K562 (cell line): ENCODE measurements at regions not wholly inside any gene's neighbourhood (a gene's known extent, or its start where the extent isn't known, plus 50 kb on each side); places are given as distances from the start of the nearest gene placed in this dataset.

ENCODE experiments used
- BRD9 ChIP-seq: fragments of 450-650 bp; IDR thresholded peaks from 2 replicates; pipeline ENCODE4 v1.6.1; 2018; ENCODE audit warnings: low read depth; ENCODE audit not compliant: partially characterized antibody
- EGR1 ChIP-seq: fragments of 450-650 bp; conservative IDR thresholded peaks from 2 replicates; pipeline ENCODE4 v1.6.1; 2017; ENCODE audit warnings: mild to moderate bottlenecking
- EP400 ChIP-seq: fragments of 450-650 bp; IDR thresholded peaks from 2 replicates; pipeline ENCODE4 v1.6.1; 2017; ENCODE audit warnings: antibody characterized with exemption, mild to moderate bottlenecking, moderate library complexity
- ESRRA ChIP-seq: fragments of 450-650 bp; IDR thresholded peaks from 2 replicates; pipeline ENCODE4 v1.6.1; 2014; ENCODE audit warnings: low read depth, mild to moderate bottlenecking, moderate library complexity, borderline replicate concordance
- ETS2 ChIP-seq: IDR thresholded peaks from 2 replicates; pipeline ENCODE4 v1.6.1; 2016; ENCODE audit warnings: borderline replicate concordance, missing genetic modification characterization, mild to moderate bottlenecking, moderate library complexity, missing compliant biosample characterization; ENCODE audit not compliant: poor library complexity, severe bottlenecking
- LARP7 ChIP-seq: fragments of 450-650 bp; IDR thresholded peaks from 2 replicates; pipeline ENCODE4 v1.6.1; 2016
- MEIS2 ChIP-seq: fragments of 450-650 bp; IDR thresholded peaks from 2 replicates; pipeline ENCODE4 v1.6.1; 2014; ENCODE audit warnings: mild to moderate bottlenecking; ENCODE audit not compliant: partially characterized antibody
- MTA3 ChIP-seq: fragments of 450-650 bp; formaldehyde crosslinking; IDR thresholded peaks from 2 replicates; pipeline ENCODE4 v1.6.1; 2017; ENCODE audit warnings: mild to moderate bottlenecking, borderline replicate concordance
- NR2C1 ChIP-seq, 2 experiments: fragments of 450-650 bp; IDR thresholded peaks; 2 replicates each; pipeline ENCODE4 v1.6.1; 2017; ENCODE audit warnings: mild to moderate bottlenecking in 2 of 2, antibody characterized with exemption in 1 of 2, inconsistent platforms in 1 of 2, missing compliant biosample characterization in 1 of 2, missing genetic modification characterization in 1 of 2
- PHB ChIP-seq: fragments of 250-450 bp; sonication (Bioruptor Pico); IDR thresholded peaks from 2 replicates; pipeline ENCODE4 v1.5.0; 2021
- STAT5A ChIP-seq: IDR thresholded peaks from 2 replicates; pipeline ENCODE4 v1.6.1; 2012; ENCODE audit warnings: low read length, inconsistent platforms, borderline replicate concordance
- TBL1XR1 ChIP-seq, 2 experiments: IDR thresholded peaks; 2 replicates each; pipeline ENCODE4 v1.6.1; 2012; ENCODE audit warnings: improper control_type of control experiment in 2 of 2, low read length in 2 of 2, mild to moderate bottlenecking in 1 of 2
- U2AF2 ChIP-seq: fragments of 200-400 bp; formaldehyde crosslinking; optimal IDR thresholded peaks from 2 replicates; pipeline ENCODE3; 2017; ENCODE audit warnings: low read depth, mild to moderate bottlenecking, low read length
- ZNF764 ChIP-seq: fragments of 250-450 bp; sonication (Bioruptor Pico); IDR thresholded peaks from 2 replicates; pipeline ENCODE4 v1.4.0; 2020; ENCODE audit warnings: low read depth, mild to moderate bottlenecking, moderate library complexity
- TF ChIP-seq, protein P1 (sequence below): sonication (generic); formaldehyde crosslinking; IDR thresholded peaks from 2 replicates; pipeline ENCODE4 v1.8.0; 2022; ENCODE audit warnings: mild to moderate bottlenecking, missing genetic modification reagents
- TF ChIP-seq, protein P2 (sequence below): sonication (generic); formaldehyde crosslinking; IDR thresholded peaks from 2 replicates; pipeline ENCODE4 v1.8.0; 2023; ENCODE audit warnings: mild to moderate bottlenecking, missing genetic modification reagents
- TF ChIP-seq, protein P3 (sequence below): fragments of 200-800 bp; sonication (Bioruptor generic); IDR thresholded peaks from 2 replicates; pipeline ENCODE4 v1.6.1; 2017; ENCODE audit warnings: missing genetic modification characterization, missing compliant biosample characterization
- TF ChIP-seq, protein P4 (sequence below): fragments of 450-650 bp; formaldehyde crosslinking; IDR thresholded peaks from 2 replicates; pipeline ENCODE4 v1.4.0; 2022; ENCODE audit warnings: missing genetic modification characterization

DNA sequence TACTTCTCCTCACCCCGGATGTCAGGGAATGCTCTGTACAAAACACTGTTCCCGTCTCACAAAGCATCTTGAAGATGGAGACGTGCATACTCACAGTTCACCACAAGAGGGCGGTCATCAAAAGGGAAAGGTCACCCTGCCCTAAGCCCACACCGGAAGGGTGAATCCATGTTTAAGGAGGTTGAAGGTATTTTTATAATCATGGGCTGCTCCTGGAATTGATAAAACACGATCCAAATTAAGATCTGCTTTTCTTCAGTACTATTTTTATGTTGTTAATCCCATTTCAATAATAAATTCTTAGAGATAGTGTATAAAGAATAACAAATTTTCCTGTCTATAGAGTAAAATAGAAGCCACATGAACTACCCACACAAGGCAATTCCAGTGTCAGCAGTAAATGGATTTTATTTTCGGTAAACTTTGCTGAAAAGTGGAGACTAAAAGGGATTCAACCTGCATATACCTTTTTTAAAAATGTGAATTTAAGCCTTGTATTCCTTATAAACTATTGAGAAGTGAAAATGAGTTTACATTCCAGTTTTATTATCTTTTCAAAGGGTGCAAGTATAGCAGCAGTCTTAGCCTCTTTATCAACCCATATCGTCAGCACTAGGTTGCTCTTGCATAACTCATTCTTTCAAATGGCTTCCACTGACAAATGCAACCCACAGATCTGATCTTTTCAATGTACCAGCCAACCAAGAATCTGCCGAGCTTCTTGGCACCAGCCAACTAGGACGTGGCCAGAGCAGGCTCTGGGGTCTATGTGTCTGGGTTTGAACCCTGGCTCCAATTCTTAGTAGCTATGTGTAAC lies 79.7 kb upstream of the MBOAT1 start (continued):
- no peak for TF ChIP-seq U2AF2
- TF ChIP-seq TBL1XR1 (IDR thresholded peaks at IDR 0.05; ENCODE audit: low read length in 2 of 2): no peak
- TF ChIP-seq, protein P1, sequence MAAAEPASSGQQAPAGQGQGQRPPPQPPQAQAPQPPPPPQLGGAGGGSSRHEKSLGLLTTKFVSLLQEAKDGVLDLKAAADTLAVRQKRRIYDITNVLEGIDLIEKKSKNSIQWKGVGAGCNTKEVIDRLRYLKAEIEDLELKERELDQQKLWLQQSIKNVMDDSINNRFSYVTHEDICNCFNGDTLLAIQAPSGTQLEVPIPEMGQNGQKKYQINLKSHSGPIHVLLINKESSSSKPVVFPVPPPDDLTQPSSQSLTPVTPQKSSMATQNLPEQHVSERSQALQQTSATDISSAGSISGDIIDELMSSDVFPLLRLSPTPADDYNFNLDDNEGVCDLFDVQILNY (CRISPR knock-in tag): no peak
- no peak for TF ChIP-seq ZNF764 (CRISPR knock-in tag)
- no peak for TF ChIP-seq LARP7
- TF ChIP-seq ESRRA: peak; percentile 76; the same call in 1 of the 2 replicates
- TF ChIP-seq EGR1: no peak
- TF ChIP-seq BRD9: peak; percentile 88
- peak; percentile 73; the same call in 1 of the 2 replicates for TF ChIP-seq NR2C1 (IDR thresholded peaks at IDR 0.05)
- TF ChIP-seq NR2C1 (tag; IDR thresholded peaks at IDR 0.05): peak; percentile 67
- no peak for TF ChIP-seq MTA3
- TF ChIP-seq PHB (CRISPR knock-in tag): no peak
- no peak for TF ChIP-seq STAT5A
- TF ChIP-seq EP400: peak; percentile 50; the same call in 1 of the 2 replicates
- TF ChIP-seq, protein P2, sequence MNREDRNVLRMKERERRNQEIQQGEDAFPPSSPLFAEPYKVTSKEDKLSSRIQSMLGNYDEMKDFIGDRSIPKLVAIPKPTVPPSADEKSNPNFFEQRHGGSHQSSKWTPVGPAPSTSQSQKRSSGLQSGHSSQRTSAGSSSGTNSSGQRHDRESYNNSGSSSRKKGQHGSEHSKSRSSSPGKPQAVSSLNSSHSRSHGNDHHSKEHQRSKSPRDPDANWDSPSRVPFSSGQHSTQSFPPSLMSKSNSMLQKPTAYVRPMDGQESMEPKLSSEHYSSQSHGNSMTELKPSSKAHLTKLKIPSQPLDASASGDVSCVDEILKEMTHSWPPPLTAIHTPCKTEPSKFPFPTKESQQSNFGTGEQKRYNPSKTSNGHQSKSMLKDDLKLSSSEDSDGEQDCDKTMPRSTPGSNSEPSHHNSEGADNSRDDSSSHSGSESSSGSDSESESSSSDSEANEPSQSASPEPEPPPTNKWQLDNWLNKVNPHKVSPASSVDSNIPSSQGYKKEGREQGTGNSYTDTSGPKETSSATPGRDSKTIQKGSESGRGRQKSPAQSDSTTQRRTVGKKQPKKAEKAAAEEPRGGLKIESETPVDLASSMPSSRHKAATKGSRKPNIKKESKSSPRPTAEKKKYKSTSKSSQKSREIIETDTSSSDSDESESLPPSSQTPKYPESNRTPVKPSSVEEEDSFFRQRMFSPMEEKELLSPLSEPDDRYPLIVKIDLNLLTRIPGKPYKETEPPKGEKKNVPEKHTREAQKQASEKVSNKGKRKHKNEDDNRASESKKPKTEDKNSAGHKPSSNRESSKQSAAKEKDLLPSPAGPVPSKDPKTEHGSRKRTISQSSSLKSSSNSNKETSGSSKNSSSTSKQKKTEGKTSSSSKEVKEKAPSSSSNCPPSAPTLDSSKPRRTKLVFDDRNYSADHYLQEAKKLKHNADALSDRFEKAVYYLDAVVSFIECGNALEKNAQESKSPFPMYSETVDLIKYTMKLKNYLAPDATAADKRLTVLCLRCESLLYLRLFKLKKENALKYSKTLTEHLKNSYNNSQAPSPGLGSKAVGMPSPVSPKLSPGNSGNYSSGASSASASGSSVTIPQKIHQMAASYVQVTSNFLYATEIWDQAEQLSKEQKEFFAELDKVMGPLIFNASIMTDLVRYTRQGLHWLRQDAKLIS (CRISPR knock-in tag): no peak
- TF ChIP-seq MEIS2: no peak
- no peak for TF ChIP-seq ETS2
- TF ChIP-seq, protein P3, sequence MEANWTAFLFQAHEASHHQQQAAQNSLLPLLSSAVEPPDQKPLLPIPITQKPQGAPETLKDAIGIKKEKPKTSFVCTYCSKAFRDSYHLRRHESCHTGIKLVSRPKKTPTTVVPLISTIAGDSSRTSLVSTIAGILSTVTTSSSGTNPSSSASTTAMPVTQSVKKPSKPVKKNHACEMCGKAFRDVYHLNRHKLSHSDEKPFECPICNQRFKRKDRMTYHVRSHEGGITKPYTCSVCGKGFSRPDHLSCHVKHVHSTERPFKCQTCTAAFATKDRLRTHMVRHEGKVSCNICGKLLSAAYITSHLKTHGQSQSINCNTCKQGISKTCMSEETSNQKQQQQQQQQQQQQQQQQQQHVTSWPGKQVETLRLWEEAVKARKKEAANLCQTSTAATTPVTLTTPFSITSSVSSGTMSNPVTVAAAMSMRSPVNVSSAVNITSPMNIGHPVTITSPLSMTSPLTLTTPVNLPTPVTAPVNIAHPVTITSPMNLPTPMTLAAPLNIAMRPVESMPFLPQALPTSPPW (CRISPR knock-in tag): peak; percentile 53; the same call in 1 of the 2 replicates
- TF ChIP-seq, protein P4, sequence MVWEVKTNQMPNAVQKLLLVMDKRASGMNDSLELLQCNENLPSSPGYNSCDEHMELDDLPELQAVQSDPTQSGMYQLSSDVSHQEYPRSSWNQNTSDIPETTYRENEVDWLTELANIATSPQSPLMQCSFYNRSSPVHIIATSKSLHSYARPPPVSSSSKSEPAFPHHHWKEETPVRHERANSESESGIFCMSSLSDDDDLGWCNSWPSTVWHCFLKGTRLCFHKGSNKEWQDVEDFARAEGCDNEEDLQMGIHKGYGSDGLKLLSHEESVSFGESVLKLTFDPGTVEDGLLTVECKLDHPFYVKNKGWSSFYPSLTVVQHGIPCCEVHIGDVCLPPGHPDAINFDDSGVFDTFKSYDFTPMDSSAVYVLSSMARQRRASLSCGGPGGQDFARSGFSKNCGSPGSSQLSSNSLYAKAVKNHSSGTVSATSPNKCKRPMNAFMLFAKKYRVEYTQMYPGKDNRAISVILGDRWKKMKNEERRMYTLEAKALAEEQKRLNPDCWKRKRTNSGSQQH (CRISPR knock-in tag): no peak
